ENCODE measurements at regions not wholly inside any gene's neighbourhood (a gene's known extent, or its start where the extent isn't known, plus 50 kb on each side); places are given as distances from the start of the nearest gene placed in this dataset.
"Not testable (repeated sequence)": the region's sequence is repeated elsewhere in the genome, so short reads cannot be mapped to it uniquely, and the experiment has no call there.

GRCh38 chr9:115411993-115412452 is 294.1 kb upstream of the TNC start:
- no peak for DNase-seq

GRCh38 chr9:115412656-115413055 is 294.7 kb upstream of the TNC start:
- no peak for DNase-seq

GRCh38 chr9:115413304-115413703 is 295.3 kb upstream of the TNC start:
- no peak for DNase-seq

- DNase-seq: no peak
These were observed 295.9 kb upstream of the TNC start for GRCh38 chr9:115413766-115414382.

GRCh38 chr9:115414561-115414960 is 296.6 kb upstream of the TNC start:
- DNase-seq: no peak

- no peak for DNase-seq
These were observed 297.5 kb upstream of the TNC start for GRCh38 chr9:115415450-115415849.

GRCh38 chr9:115416299-115416698 is 298.3 kb upstream of the TNC start:
- DNase-seq: no peak

- DNase-seq: not testable (repeated sequence)
These were observed 300.2 kb upstream of the TNC start for GRCh38 chr9:115418181-115418580.

GRCh38 chr9:115422932-115423440 is 305.0 kb upstream of the TNC start:
- DNase-seq: no peak

- DNase-seq: no peak
These were observed 305.7 kb upstream of the TNC start for GRCh38 chr9:115423646-115424045.

GRCh38 chr9:115425601-115426000 is 307.6 kb upstream of the TNC start:
- no peak for DNase-seq

- DNase-seq: no peak
These were observed 319.5 kb upstream of the TNC start for GRCh38 chr9:115437418-115437817.

GRCh38 chr9:115439641-115440040 is 321.7 kb upstream of the TNC start:
- DNase-seq: no peak

- DNase-seq: no peak
These were observed 324.1 kb upstream of the TNC start for GRCh38 chr9:115442054-115442453.

- DNase-seq: no peak
These were observed 325.9 kb upstream of the TNC start for GRCh38 chr9:115443890-115444289.

GRCh38 chr9:115444959-115445358 is 327.0 kb upstream of the TNC start:
- DNase-seq: no peak

GRCh38 chr9:115445655-115446054 is 327.7 kb upstream of the TNC start:
- no peak for DNase-seq

- DNase-seq: no peak
These were observed 338.6 kb upstream of the TNC start for GRCh38 chr9:115456515-115456914.

- DNase-seq: no peak
These were observed 343.3 kb upstream of the TNC start for GRCh38 chr9:115461280-115461679.

GRCh38 chr9:115462623-115463022 is 344.7 kb upstream of the TNC start:
- DNase-seq: no peak

- no peak for DNase-seq
These were observed 348.8 kb upstream of the TNC start for GRCh38 chr9:115466756-115467155.

GRCh38 chr9:115469841-115470240 is 351.9 kb upstream of the TNC start:
- no peak for DNase-seq

- DNase-seq: not testable (repeated sequence)
These were observed 355.1 kb upstream of the TNC start for GRCh38 chr9:115473032-115473431.

GRCh38 chr9:115481769-115482168 is 363.8 kb upstream of the TNC start:
- DNase-seq: no peak

- no peak for DNase-seq
These were observed 364.8 kb upstream of the TNC start for GRCh38 chr9:115482747-115483146.
